Lower leg skin (tissue), 4 donors: ENCODE measurements at regions not wholly inside any gene's neighbourhood (a gene's known extent, or its start where the extent isn't known, plus 50 kb on each side); places are given as distances from the start of the nearest gene placed in this dataset.

Experiments used
- DNase-seq, 2 donors: peaks; one replicate each; pipeline ENCODE4 v3.0.0-alpha.2; 2019; ENCODE audit warnings: low spot score in 2 of 2
- H3K4me3 ChIP-seq: fragments of 200-600 bp; sonication (generic); 2 replicates; pipeline ENCODE4 v1.5.1; 2017; ENCODE audit warnings: mild to moderate bottlenecking, low read depth; ENCODE audit not compliant: poor library complexity, severe bottlenecking
- POLR2A ChIP-seq, 2 donors: fragments of 450-650 bp; IDR thresholded peaks; one replicate each; pipeline ENCODE4 v1.6.1; 2016 to 2017; ENCODE audit warnings: antibody characterized with exemption in 2 of 2, mild to moderate bottlenecking in 1 of 2, moderate library complexity in 1 of 2
- WGBS, 2 donors: methylation state at CpG; one replicate each; pipeline ENCODE4 v1.1.5; 2018; 5-methylcytosine and 5-hydroxymethylcytosine counted together
- intact Hi-C: fragments of 100-400 bp; cut with DNase I; formaldehyde crosslinking; loops from one replicate; pipeline ENCODE4 v1.15.0; 2023; ENCODE audit warnings: low total_unique reads
- TF ChIP-seq, protein P1 (sequence below), 3 donors: fragments of 450-650 bp; IDR thresholded peaks; one replicate each; pipeline ENCODE4 v1.5.1; 2016; ENCODE audit warnings: antibody characterized with exemption in 3 of 3, mild to moderate bottlenecking in 3 of 3, moderate library complexity in 2 of 3

DNA sequence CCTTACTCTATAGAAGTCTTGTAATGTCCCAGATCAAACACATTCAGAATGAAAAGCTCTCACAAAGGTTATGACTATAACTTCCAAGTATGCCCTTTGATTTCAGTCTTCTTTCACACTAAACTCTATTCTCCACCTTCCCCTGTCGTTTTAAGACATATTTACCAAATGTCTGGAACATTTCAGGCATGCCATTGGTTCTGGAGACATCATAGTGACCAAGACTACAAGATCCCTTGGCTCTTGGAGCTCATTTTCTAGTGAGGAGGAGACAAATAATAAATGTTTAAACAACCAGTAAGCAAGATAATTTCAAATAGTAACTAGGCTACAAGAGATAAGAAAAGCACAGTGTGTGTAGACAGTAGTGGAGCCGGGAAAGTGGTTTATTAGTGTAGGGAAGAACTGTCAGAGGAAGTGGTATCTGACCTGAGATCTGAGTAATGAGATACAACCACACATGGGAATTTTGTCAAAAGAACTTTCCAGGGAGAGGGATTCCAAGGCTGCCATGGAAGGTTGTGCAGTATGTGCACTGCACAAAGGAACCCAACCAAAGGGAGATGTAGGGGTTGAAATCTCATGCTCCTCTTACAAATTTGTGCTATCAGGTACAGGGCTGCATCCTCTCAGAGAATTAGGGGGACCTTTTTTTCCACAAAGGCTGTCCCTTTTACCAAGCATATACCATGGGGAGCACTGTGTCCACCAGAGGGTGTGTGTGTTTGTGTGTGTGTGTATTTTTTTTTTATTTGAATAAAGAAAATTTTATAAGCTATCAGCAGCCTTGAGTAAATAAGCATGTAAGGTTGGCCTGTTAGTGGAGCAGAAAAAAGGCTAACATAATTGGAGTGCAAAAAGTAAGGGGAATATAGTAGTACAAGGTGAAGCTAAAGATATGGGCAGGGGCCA lies 1279.1 kb upstream of the WWC1 start:
- TF ChIP-seq, protein P1, sequence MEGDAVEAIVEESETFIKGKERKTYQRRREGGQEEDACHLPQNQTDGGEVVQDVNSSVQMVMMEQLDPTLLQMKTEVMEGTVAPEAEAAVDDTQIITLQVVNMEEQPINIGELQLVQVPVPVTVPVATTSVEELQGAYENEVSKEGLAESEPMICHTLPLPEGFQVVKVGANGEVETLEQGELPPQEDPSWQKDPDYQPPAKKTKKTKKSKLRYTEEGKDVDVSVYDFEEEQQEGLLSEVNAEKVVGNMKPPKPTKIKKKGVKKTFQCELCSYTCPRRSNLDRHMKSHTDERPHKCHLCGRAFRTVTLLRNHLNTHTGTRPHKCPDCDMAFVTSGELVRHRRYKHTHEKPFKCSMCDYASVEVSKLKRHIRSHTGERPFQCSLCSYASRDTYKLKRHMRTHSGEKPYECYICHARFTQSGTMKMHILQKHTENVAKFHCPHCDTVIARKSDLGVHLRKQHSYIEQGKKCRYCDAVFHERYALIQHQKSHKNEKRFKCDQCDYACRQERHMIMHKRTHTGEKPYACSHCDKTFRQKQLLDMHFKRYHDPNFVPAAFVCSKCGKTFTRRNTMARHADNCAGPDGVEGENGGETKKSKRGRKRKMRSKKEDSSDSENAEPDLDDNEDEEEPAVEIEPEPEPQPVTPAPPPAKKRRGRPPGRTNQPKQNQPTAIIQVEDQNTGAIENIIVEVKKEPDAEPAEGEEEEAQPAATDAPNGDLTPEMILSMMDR (IDR thresholded peaks at IDR 0.05), result no peak
- no peak for TF ChIP-seq POLR2A (IDR thresholded peaks at IDR 0.05)
- intact Hi-C loops, result no loop called here
- H3K4me3 ChIP-seq, result no peak overlapping the region
- WGBS, 2 donors, result 40 to 51% methylated on average over 2 of the region's 2 CpGs
- no peak for DNase-seq

DNA sequence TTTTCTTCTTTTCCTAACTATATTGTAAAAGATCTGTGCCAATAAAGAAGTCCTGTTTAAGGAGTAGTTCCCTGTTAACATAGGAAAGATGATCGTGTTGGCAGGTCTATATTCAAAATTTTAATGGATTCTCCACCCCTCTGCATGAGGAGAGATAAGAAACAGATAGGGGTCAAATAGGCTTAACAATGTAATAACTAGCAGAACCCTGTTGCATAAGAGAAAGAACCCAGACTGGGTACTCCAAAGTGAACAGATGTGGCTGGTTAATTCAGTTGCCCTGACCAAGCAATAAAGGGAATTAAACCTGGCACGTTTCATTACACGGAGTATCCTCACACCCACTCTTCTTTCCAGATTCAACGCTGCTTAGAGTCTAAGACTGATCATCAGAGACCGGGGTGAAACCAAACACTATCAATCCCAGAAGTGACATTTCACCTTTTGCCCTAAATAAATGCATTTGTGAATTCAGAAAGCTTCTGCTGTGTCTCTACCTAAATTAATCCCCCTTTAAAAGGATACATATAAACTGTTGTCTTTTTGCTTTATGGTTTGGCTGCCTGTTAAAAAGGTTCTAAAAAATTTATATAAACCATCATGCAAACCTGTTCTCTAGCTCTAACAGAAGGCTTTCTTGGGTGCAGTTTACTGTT lies 1276.9 kb upstream of the WWC1 start:
- WGBS, 2 donors, result 61 to 62% methylated on average over 5 of the region's 5 CpGs
- H3K4me3 ChIP-seq, result no peak overlapping the region
- intact Hi-C loops, result no loop called here
- TF ChIP-seq POLR2A (IDR thresholded peaks at IDR 0.05), result no peak
- TF ChIP-seq, protein P1 (IDR thresholded peaks at IDR 0.05), result no peak
- DNase-seq, result no peak

DNA sequence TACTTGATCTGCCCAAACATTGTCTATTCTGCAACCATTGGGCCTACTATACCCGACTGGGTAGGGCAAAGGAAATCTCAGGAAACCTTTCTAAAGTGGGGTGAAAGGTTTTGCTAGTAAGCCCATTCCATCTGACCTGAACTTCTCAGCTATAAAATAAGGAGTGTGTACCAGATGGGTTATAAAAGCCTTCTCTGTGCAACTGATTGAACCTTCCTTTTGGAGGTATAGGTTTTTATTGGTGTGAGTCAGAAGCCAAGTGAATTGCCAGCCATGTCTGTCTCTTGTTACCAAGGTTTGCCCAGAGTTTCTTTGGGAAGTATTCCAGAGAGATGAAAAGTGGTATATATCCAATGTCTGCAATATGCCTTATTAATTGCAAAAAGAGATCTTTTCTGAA lies 1271.0 kb upstream of the WWC1 start:
- TF ChIP-seq, protein P1 (IDR thresholded peaks at IDR 0.05), result no peak
- no peak for TF ChIP-seq POLR2A (IDR thresholded peaks at IDR 0.05)
- DNase-seq, result no peak
- WGBS, 2 donors, result 76 to 81% methylated on average over 1 of the region's 1 CpG
- H3K4me3 ChIP-seq, result no peak overlapping the region
- intact Hi-C loops, result no loop called here

GRCh38 chr5:167029488-167029887 lies 1262.0 kb upstream of the WWC1 start:
- WGBS, 2 donors, result 10 to 26% methylated on average over 2 of the region's 2 CpGs

DNA sequence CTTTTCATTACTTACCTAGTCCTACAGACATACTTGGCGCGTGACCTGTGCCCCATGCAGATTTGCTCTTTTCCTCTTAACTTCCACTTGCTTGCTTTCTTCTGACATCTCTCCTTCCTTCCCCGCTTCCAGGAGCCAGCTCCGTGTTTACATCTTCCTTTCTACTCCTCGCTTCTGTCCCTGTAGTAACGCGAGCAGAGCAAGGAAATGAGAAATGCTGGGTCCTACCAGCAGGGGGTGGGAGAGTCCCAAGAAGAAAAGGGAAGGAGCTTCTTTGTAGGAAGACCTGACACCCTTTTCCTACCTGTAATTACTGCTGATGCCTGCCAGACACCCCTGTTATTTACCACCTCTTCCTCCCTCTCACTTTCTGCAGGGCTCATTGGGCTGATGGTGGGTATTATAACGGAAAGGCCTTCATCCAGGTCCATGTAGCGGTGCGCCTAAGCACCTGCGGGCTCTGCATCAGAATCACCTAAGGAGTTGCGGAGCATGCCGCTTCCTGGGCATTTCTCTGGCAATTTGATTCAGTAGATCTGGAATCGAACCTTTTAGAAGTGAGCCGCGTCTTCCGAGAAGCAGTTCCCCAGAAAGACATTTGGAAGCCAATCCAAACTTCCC lies 1260.8 kb upstream of the WWC1 start:
- no peak for TF ChIP-seq POLR2A (IDR thresholded peaks at IDR 0.05)
- TF ChIP-seq, protein P1 (IDR thresholded peaks at IDR 0.05), result no peak
- intact Hi-C loops, result loop anchor here (10.0 kb wide), 1 partner anchor 1684 kb away; no protein-coding TSS in a partner anchor
- no peak overlapping the region for H3K4me3 ChIP-seq
- DNase-seq, result no peak
- WGBS, 2 donors, result 87% methylated on average over 17 of the region's 17 CpGs

More at GRCh38 chr5:167029488-167029887, 1262.0 kb upstream of the WWC1 start:
- TF ChIP-seq, protein P1 (IDR thresholded peaks at IDR 0.05), result no peak
- no peak for TF ChIP-seq POLR2A (IDR thresholded peaks at IDR 0.05)
- DNase-seq, result no peak
- no peak overlapping the region for H3K4me3 ChIP-seq
- intact Hi-C loops, result no loop called here
